Peyer's patch (tissue), 4 donors: ENCODE measurements at regions not wholly inside any gene's neighbourhood (a gene's known extent, or its start where the extent isn't known, plus 50 kb on each side); places are given as distances from the start of the nearest gene placed in this dataset.

Source experiments
- DNase-seq, 3 donors: peaks; one replicate each; pipeline ENCODE4 v3.0.0-alpha.2; 2017 to 2019
- H3K27ac ChIP-seq, 4 donors: fragments of 200-600 bp; sonication (generic); one replicate each; pipeline ENCODE4 v1.5.1; 2016 to 2019
- H3K27me3 ChIP-seq, 2 donors: fragments of 200-600 bp; sonication (generic); one replicate each; pipeline ENCODE4 v1.5.1; 2019
- H3K36me3 ChIP-seq, 3 donors: fragments of 200-600 bp; sonication (generic); one replicate each; pipeline ENCODE4 v1.5.1; 2016 to 2019
- H3K4me1 ChIP-seq, 4 donors: fragments of 200-600 bp; sonication (generic); one replicate each; pipeline ENCODE4 v1.5.1; 2016 to 2019
- H3K4me3 ChIP-seq, 4 donors: fragments of 200-600 bp; sonication (generic); 1 replicate in 3 of 4; 2 replicates in 1 of 4; pipeline ENCODE4 v1.5.1; 2016 to 2019; ENCODE audit warnings: mild to moderate bottlenecking in 1 of 4
- H3K9me3 ChIP-seq, 4 donors: fragments of 200-600 bp; sonication (generic); one replicate each; pipeline ENCODE4 v1.5.1; 2016 to 2019; ENCODE audit warnings: mild to moderate bottlenecking in 1 of 4
- CTCF ChIP-seq, 6 experiments: fragments of 450-650 bp in 4 of 6; fragments of 200-600 bp in 2 of 6; sonication (generic) in 1 of 6; IDR thresholded peaks; one replicate each; pipeline ENCODE4 v1.5.1; 2017 to 2019; ENCODE audit warnings: antibody characterized with exemption in 6 of 6, mild to moderate bottlenecking in 3 of 6, moderate library complexity in 1 of 6
- POLR2A ChIP-seq, 2 donors: fragments of 450-650 bp; IDR thresholded peaks; one replicate each; pipeline ENCODE4 v1.5.1; 2017; ENCODE audit warnings: antibody characterized with exemption in 2 of 2, mild to moderate bottlenecking in 2 of 2, moderate library complexity in 2 of 2

- Histone ChIP-seq H3K4me1 (no peaks in the 10 kb centered on the region), H3K27me3 (no peaks in the 10 kb centered on the region), H3K4me3 (no peak overlapping the region), H3K27ac (no peak overlapping the region), H3K9me3 (peaks cover 0 to 5% (median 0%) of the 10 kb centered on the region in 4 donors), H3K36me3 (no peaks in the 10 kb centered on the region)
- no peak for DNase-seq
- TF ChIP-seq POLR2A (IDR thresholded peaks at IDR 0.05) (no peak), CTCF (IDR thresholded peaks at IDR 0.05) (no peak)
These were observed 224.9 kb downstream of the UQCRFS1 start for GRCh38 chr19:28988066-28988465.

GRCh38 chr19:28987177-28987576, 225.8 kb downstream of the UQCRFS1 start:
- no peak for DNase-seq
- H3K27me3 ChIP-seq, result no peaks in the 10 kb centered on the region
- H3K9me3 ChIP-seq, result no peaks in the 10 kb centered on the region
- H3K27ac ChIP-seq, result no peak overlapping the region
- H3K4me3 ChIP-seq, result no peak overlapping the region
- no peaks in the 10 kb centered on the region for H3K36me3 ChIP-seq
- TF ChIP-seq CTCF (IDR thresholded peaks at IDR 0.05) (no peak), POLR2A (IDR thresholded peaks at IDR 0.05) (no peak)
- no peaks in the 10 kb centered on the region for H3K4me1 ChIP-seq

- Histone ChIP-seq H3K27ac (no peak overlapping the region), H3K4me3 (no peak overlapping the region), H3K27me3 (no peaks in the 10 kb centered on the region), H3K4me1 (no peaks in the 10 kb centered on the region), H3K36me3 (no peaks in the 10 kb centered on the region), H3K9me3 (no peaks in the 10 kb centered on the region)
- TF ChIP-seq CTCF (IDR thresholded peaks at IDR 0.05) (no peak), POLR2A (IDR thresholded peaks at IDR 0.05) (no peak)
- DNase-seq, result no peak
These were observed 227.8 kb downstream of the UQCRFS1 start for GRCh38 chr19:28985201-28985600.

GRCh38 chr19:28984315-28984714, 228.6 kb downstream of the UQCRFS1 start:
- no peak for DNase-seq
- no peak for TF ChIP-seq CTCF (IDR thresholded peaks at IDR 0.05)
- no peak for TF ChIP-seq POLR2A (IDR thresholded peaks at IDR 0.05)
- no peaks in the 10 kb centered on the region for H3K4me1 ChIP-seq
- H3K27me3 ChIP-seq, result no peaks in the 10 kb centered on the region
- H3K27ac ChIP-seq, result no peak overlapping the region
- H3K4me3 ChIP-seq, result no peak overlapping the region
- H3K36me3 ChIP-seq, result no peaks in the 10 kb centered on the region
- H3K9me3 ChIP-seq, result no peaks in the 10 kb centered on the region

- no peak for TF ChIP-seq POLR2A (IDR thresholded peaks at IDR 0.05)
- TF ChIP-seq CTCF (IDR thresholded peaks at IDR 0.05), result no peak
- Histone ChIP-seq H3K9me3 (no peaks in the 10 kb centered on the region), H3K27me3 (no peaks in the 10 kb centered on the region), H3K4me3 (no peak overlapping the region), H3K4me1 (no peaks in the 10 kb centered on the region), H3K27ac (no peak overlapping the region), H3K36me3 (no peaks in the 10 kb centered on the region)
- DNase-seq, result no peak
These were observed 229.5 kb downstream of the UQCRFS1 start for GRCh38 chr19:28983430-28983829.

- no peaks in the 10 kb centered on the region for H3K27me3 ChIP-seq
- H3K36me3 ChIP-seq, result no peaks in the 10 kb centered on the region
- H3K27ac ChIP-seq, result no peak overlapping the region
- no peak overlapping the region for H3K4me3 ChIP-seq
- no peak for TF ChIP-seq POLR2A (IDR thresholded peaks at IDR 0.05)
- TF ChIP-seq CTCF (IDR thresholded peaks at IDR 0.05), result no peak
- DNase-seq, result no peak
- H3K4me1 ChIP-seq, result no peaks in the 10 kb centered on the region
- H3K9me3 ChIP-seq, result no peaks in the 10 kb centered on the region
These were observed 231.0 kb downstream of the UQCRFS1 start for GRCh38 chr19:28981994-28982393.
